AML-193 (cell line): ENCODE measurements at regions not wholly inside any gene's neighbourhood (a gene's known extent, or its start where the extent isn't known, plus 50 kb on each side); places are given as distances from the start of the nearest gene placed in this dataset.

ENCODE experiments used
- DNase-seq, 2 experiments: peaks; one replicate each; lab custom pipeline; 2025; lab: John Stamatoyannopoulos, UW

DNA sequence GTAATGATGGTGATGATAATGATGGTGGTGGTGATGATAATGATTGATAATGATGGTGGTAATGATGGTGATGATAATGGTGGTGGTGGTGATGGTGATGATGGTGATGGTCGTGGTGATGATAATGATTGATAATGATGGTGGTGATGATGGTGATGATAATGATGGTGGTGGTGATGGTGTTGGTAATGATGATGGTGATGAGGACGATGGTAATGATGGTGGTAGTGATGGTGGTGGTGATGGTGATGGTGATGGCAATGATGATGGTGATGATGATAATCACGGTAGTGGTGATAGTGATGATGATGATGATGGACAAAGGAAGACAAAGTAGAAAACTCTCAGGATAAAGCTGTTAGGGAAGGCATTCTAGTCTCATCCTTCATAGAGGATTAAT, 310.5 kb downstream of the MSX2 start:
- DNase-seq, result no peak

GRCh38 chr5:175032741-175033151, 308.4 kb downstream of the MSX2 start:
- no peak for DNase-seq

GRCh38 chr5:175032013-175032412, 307.6 kb downstream of the MSX2 start:
- no peak for DNase-seq

- DNase-seq, result no peak
These were observed 303.0 kb downstream of the MSX2 start for GRCh38 chr5:175027390-175027789.

GRCh38 chr5:175025077-175025476, 300.7 kb downstream of the MSX2 start:
- DNase-seq, result no peak

DNA sequence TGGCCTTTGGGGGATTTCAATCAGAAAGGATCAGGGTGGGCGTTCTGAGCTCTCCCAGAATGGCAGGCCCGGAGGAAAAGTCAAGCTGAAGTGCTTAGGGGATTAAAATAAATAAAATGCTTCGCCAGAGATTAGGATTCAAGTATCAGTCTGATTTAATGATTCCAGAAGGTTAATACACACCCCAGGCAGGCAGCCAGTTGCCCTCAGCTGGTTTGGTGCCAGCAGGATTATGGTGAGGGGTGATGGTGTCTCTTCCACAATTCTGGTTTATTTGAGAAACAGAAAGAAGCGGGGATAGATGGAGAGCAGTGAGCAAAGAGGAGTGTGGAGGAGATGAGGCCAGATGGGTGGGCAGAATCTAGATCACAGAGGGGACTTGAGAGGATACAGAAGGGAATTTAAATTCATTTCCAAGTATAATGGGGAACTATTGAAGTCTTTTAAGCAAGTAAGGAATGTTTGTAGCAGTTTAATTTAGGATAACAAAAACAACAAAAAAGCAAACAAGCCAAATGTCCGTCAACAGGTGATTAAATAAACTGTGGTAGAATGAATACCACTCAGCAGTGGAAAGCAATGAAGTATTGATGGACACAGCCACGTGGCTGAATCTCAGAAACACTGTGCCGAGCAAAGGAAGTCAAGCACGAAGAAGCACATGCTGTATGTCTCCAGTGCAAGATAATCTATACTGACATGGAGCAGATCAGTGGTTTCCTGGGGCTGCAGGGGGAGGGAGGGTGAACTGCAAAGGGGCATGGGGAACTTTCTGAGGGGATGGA, 297.7 kb downstream of the MSX2 start:
- no peak for DNase-seq

DNA sequence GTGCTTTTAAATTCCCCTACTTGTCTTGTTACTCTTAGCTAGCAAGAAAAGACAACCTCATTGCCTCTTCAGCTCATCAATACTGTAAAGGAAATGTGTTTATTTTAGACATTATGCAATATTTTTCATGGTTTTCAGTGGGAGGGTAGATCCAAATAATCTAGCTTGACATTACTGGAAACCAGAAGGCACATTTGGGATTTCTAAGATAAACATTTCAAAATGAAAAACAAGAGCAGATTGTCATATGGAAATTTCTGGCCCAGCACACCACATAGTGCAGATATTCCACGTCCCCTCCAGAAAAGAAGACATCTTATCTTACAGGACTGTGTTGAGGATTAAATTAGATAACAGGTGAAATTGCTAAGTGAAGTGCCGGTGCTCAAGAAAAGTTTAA, 296.9 kb downstream of the MSX2 start:
- DNase-seq, result no peak

GRCh38 chr5:175015028-175015685, 290.8 kb downstream of the MSX2 start:
- no peak for DNase-seq

DNA sequence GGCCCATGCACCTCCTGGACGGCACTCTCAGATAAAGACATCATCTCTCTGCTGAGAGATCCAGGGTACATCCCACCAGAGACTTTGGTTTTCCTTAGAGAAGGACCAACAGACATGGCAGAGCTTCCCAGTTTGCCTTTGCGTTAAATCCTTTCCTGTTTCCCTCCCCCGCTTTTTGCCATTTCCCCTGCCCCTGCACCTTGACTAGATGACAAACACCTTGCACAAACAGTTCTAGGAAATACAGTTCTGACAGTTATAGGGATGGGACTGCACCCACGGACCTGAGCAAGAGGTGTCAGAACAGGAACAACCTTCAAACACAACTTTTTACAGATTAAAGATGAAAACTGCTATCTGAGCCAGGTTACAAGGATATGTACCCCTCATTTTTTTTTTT, 288.9 kb downstream of the MSX2 start:
- no peak for DNase-seq

DNA sequence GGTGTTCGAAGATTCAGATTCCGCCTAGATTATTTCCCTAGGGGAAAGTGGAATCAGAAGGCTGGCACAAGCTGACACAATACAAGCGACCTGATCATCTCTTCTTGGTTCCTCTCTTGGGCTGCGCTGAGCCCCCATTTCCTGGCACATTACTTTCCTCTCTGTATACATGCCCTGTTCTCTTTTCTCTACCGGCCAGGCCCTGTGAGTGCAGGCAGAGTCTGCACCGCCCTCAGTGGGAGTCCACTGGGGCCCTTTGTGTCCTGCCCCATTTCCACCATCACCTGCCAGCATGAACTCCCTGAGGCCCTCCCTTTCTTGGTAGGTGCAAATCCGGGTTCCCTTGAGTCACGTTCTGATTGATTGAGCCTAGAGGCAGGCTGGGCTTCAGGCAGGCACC, 287.9 kb downstream of the MSX2 start:
- no peak for DNase-seq

DNA sequence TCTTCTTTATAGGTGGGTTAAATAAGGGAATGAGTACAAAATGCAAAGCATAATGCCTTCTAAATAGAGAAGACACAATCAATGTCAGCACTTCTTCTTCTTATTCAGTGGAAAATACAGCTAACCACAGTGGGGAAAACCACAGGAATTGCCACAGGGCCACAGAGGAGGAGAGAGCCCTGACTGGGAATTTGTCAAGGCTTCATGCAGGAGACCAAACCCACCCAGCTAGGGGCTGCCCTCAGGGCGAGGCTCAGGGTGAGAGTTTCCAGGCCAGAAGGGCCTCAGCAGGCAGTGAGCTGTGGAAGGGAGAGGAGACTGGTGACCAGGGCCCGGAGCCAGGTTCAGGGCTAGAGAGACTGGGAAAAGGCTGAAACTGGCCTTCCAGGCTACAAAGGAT, 279.1 kb downstream of the MSX2 start:
- DNase-seq, result no peak

DNA sequence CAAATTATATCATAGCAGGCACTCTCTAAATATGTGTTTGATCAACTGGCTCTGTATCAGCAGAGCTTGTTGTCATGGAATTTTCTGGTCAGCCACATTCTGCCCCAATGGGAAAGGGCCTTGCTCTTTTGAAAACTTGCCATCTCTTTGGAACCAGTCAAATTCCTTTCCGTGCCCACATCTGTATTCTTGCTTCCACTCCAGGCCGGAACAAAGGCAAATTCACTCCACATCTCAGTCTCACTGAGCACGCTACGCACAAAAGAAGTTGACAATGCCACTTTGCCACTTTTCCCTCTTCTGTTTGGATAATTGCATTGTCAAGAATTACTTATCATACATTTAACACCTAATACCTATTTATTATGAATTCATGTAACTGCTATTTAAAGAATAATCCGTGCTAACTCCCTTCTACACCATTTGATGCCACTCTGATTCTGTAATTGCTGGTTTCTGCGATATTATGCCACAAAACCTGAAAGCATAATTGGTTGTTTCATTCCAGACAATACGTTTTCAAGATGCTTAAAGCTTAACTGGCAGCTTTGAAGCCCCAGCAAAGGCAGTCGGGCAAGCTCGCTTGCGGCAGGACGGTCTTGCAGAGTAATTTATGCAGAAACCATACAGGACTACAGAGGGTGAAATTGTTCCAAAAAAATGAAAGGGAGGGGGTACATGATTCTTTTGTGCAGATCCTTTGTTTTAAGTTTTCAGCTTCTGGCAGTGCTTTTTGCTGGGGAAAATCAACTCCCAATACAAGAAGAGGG, 277.7 kb downstream of the MSX2 start:
- DNase-seq, result no peak

DNA sequence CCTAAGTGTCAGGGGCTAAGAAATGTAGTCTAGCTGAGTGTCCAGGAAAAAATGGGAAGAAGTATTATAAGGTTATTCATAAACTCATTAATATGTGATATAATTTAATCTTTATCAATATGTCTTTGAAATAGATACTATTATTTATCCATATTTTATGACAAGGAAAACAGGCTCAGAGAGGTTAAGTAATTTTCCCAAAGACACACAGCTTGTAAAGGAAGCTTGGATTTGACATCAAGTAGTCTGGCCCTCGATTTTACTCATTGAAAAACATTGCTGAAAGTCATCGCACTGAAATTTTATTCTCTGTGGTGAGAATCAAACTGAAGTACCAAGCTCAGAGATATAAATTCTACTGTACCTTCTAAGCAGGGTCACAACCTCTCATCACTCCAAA, 276.9 kb downstream of the MSX2 start:
- DNase-seq, result no peak

GRCh38 chr5:174999581-174999980, 275.2 kb downstream of the MSX2 start:
- no peak for DNase-seq

- no peak for DNase-seq
These were observed 273.8 kb downstream of the MSX2 start for GRCh38 chr5:174998131-174998730.

GRCh38 chr5:174997688-174998087, 273.3 kb downstream of the MSX2 start:
- no peak for DNase-seq

GRCh38 chr5:174996941-174997340, 272.6 kb downstream of the MSX2 start:
- DNase-seq, result no peak

- no peak for DNase-seq
These were observed 271.4 kb downstream of the MSX2 start for GRCh38 chr5:174995827-174996226.

- DNase-seq, result no peak
These were observed 267.5 kb downstream of the MSX2 start for GRCh38 chr5:174991847-174992246.

GRCh38 chr5:174990909-174991308, 266.5 kb downstream of the MSX2 start:
- no peak for DNase-seq

DNA sequence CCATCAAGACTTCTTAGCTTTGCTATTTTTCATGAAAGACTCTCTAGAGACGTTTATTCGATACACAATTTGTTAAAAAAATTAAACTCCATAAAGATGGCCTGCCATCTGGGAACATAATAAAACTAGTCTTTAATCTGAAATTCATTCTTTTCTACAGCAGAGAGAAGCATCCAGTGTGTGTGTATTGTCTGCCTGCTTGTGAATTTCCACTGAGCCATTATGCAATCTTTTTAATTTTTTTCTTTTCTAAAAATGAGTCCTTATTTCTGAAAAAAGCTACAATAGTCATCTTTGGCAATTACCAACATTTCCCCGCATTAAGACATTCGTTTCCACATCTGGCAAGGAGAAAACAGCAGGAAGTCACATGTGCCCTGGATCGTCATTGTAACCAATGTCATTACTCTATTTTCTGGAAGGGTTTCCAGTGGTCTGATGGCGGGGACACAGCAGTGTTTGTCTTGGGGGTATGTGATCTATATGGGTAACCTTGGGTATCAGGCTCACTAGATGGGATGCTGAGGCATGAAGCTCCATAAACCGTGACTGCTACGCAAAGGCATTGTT, 263.1 kb downstream of the MSX2 start:
- DNase-seq, result no peak

DNA sequence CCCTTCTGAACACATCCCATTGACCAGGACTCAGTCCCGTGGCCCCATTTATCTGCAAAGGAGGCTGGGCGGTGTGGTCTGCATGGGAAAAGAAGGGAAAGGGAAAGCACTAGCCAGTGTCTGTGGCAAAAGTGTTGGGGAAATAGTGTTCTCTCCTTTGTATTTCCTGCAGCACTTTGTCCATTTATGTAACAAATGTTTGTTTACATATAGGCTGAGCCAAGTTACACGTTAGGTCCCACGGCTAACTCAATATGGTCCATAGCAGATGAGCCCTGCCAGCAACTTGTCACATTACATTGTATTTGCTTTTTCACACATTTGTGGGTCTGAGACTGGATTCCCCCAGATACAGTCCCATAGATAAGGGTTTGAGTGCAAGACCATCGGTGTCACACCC, 260.5 kb downstream of the MSX2 start:
- DNase-seq, result no peak
